ENCODE measurements at regions not wholly inside any gene's neighbourhood (a gene's known extent, or its start where the extent isn't known, plus 50 kb on each side); places are given as distances from the start of the nearest gene placed in this dataset.

DNA sequence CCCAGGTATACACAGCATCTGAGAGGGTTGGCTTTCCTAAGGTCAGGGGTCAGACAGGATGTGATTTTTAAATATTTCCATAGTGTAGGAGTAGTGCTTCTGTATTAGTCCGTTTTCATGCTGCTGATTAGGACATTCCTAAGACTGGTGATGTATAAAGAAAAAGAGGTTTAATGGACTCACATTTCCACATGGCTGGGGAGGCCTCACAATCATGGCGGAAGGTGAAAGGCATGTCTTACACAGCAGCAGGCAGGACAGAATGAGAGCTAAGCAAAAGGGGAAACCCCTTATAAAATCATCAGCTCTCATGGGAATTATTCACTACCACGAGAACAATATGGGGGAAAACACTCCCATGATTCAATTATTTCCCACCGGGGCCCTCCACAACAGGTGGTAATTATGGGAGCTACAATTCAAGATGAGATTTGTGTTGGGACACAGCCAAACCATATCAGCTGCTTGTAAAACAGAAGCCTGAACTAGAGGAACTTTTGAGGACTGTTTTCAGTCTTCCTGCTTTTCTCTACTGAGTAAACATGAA is 91.0 kb upstream of the MEI4 start:
- DNase-seq (ENCODE audit: low read depth, low spot score) = peak; percentile 0
- in situ Hi-C loops (cut with HindIII; ENCODE audit: low sequenced_read_pairs) = no loop called here
- TF ChIP-seq CTCF (IDR thresholded peaks at IDR 0.05; ENCODE audit: low read depth, low read length) = no peak
- H3K4me3 ChIP-seq (ENCODE audit: low read depth, low read length) = no peak overlapping the region

- no peak for TF ChIP-seq CTCF (IDR thresholded peaks at IDR 0.05; ENCODE audit: low read depth, low read length)
- H3K4me3 ChIP-seq (ENCODE audit: low read depth, low read length) = no peak overlapping the region
- DNase-seq (ENCODE audit: low read depth, low spot score) = no peak
- in situ Hi-C loops (cut with HindIII; ENCODE audit: low sequenced_read_pairs) = no loop called here
Measured at GRCh38 chr6:77565370-77565769, 87.5 kb upstream of the MEI4 start.

- DNase-seq (ENCODE audit: low read depth, low spot score) = no peak
- no peak for TF ChIP-seq CTCF (IDR thresholded peaks at IDR 0.05; ENCODE audit: low read depth, low read length)
- in situ Hi-C loops (cut with HindIII; ENCODE audit: low sequenced_read_pairs) = no loop called here
- H3K4me3 ChIP-seq (ENCODE audit: low read depth, low read length) = no peak overlapping the region
Measured at GRCh38 chr6:77566235-77566634, 86.6 kb upstream of the MEI4 start.

- no peak for DNase-seq (ENCODE audit: low read depth, low spot score)
- TF ChIP-seq CTCF (IDR thresholded peaks at IDR 0.05; ENCODE audit: low read depth, low read length) = no peak
- in situ Hi-C loops (cut with HindIII; ENCODE audit: low sequenced_read_pairs) = no loop called here
- no peak overlapping the region for H3K4me3 ChIP-seq (ENCODE audit: low read depth, low read length)
Measured at GRCh38 chr6:77568570-77568969, 84.3 kb upstream of the MEI4 start.

GRCh38 chr6:77573843-77574242 is 79.0 kb upstream of the MEI4 start:
- in situ Hi-C loops (cut with HindIII; ENCODE audit: low sequenced_read_pairs) = no loop called here

GRCh38 chr6:77587963-77588362 is 64.9 kb upstream of the MEI4 start:
- no peak for TF ChIP-seq CTCF (IDR thresholded peaks at IDR 0.05; ENCODE audit: low read depth, low read length)
- DNase-seq (ENCODE audit: low read depth, low spot score) = no peak
- H3K4me3 ChIP-seq (ENCODE audit: low read depth, low read length) = no peak overlapping the region
- in situ Hi-C loops (cut with HindIII; ENCODE audit: low sequenced_read_pairs) = no loop called here

More at GRCh38 chr6:77573843-77574242, 79.0 kb upstream of the MEI4 start:
- H3K4me3 ChIP-seq (ENCODE audit: low read depth, low read length) = no peak overlapping the region
- DNase-seq (ENCODE audit: low read depth, low spot score) = no peak
- no peak for TF ChIP-seq CTCF (IDR thresholded peaks at IDR 0.05; ENCODE audit: low read depth, low read length)

All from astrocyte of the spinal cord (primary cell).